ENCODE measurements at regions not wholly inside any gene's neighbourhood (a gene's known extent, or its start where the extent isn't known, plus 50 kb on each side); places are given as distances from the start of the nearest gene placed in this dataset.
"Not testable (repeated sequence)": the region's sequence is repeated elsewhere in the genome, so short reads cannot be mapped to it uniquely, and the experiment has no call there.

GRCh38 chr11:28899706-28900105, 791.5 kb downstream of the METTL15 start:
- no peaks in the 10 kb centered on the region for H3K36me3 ChIP-seq (ENCODE audit: control insufficient read depth, insufficient read depth, low read length)
- H3K4me3 ChIP-seq (ENCODE audit: low read depth, low read length), result no peak overlapping the region
- H3K27me3 ChIP-seq (ENCODE audit: control insufficient read depth, insufficient read depth, low read length), result no peaks in the 10 kb centered on the region
- H3K4me1 ChIP-seq (ENCODE audit: control insufficient read depth, insufficient read depth, low read length), result no peaks in the 10 kb centered on the region
- no peak overlapping the region for H3K9ac ChIP-seq (ENCODE audit: low read depth, low read length)
- no peaks in the 10 kb centered on the region for H3K9me3 ChIP-seq (ENCODE audit: control insufficient read depth, insufficient read depth, low read length)

- not testable (repeated sequence) for H3K36me3 ChIP-seq (ENCODE audit: control insufficient read depth, insufficient read depth, low read length); H3K27me3 ChIP-seq (ENCODE audit: control insufficient read depth, insufficient read depth, low read length); H3K9me3 ChIP-seq (ENCODE audit: control insufficient read depth, insufficient read depth, low read length); H3K4me3 ChIP-seq (ENCODE audit: low read depth, low read length); H3K9ac ChIP-seq (ENCODE audit: low read depth, low read length); H3K4me1 ChIP-seq (ENCODE audit: control insufficient read depth, insufficient read depth, low read length)
Measured at GRCh38 chr11:28890601-28891040, 782.4 kb downstream of the METTL15 start.

GRCh38 chr11:28887681-28888080, 779.5 kb downstream of the METTL15 start:
- no peaks in the 10 kb centered on the region for H3K9me3 ChIP-seq (ENCODE audit: control insufficient read depth, insufficient read depth, low read length)

GRCh38 chr11:28879869-28880268, 771.7 kb downstream of the METTL15 start:
- Histone ChIP-seq H3K4me3 (ENCODE audit: low read depth, low read length) (no peak overlapping the region), H3K9me3 (ENCODE audit: control insufficient read depth, insufficient read depth, low read length) (no peaks in the 10 kb centered on the region), H3K36me3 (ENCODE audit: control insufficient read depth, insufficient read depth, low read length) (no peaks in the 10 kb centered on the region), H3K4me1 (ENCODE audit: control insufficient read depth, insufficient read depth, low read length) (no peaks in the 10 kb centered on the region), H3K27me3 (ENCODE audit: control insufficient read depth, insufficient read depth, low read length) (no peaks in the 10 kb centered on the region), H3K9ac (ENCODE audit: low read depth, low read length) (no peak overlapping the region)

More at GRCh38 chr11:28887681-28888080, 779.5 kb downstream of the METTL15 start:
- Histone ChIP-seq H3K9ac (ENCODE audit: low read depth, low read length) (no peak overlapping the region), H3K4me1 (ENCODE audit: control insufficient read depth, insufficient read depth, low read length) (no peaks in the 10 kb centered on the region), H3K27me3 (ENCODE audit: control insufficient read depth, insufficient read depth, low read length) (no peaks in the 10 kb centered on the region), H3K36me3 (ENCODE audit: control insufficient read depth, insufficient read depth, low read length) (no peaks in the 10 kb centered on the region), H3K4me3 (ENCODE audit: low read depth, low read length) (no peak overlapping the region)

DNA sequence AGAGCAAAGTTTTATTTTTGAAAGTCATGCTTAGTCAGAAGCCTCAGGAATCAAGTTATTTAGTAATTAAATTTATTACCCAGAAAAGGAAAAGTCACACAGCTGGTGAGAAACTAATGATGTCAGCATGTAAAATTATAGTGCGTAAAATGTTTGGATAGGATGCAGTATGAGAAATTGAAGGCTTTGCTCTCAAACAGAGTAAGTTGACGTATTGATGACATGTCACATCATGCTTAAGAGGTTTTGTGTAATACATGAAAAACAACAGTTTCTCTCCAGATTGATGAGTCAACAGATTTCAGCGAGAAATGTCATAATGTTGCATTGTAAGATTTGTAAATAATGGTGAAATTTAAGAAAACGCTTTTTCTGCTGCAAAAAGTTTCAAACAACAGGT, 769.8 kb downstream of the METTL15 start:
- no peaks in the 10 kb centered on the region for H3K4me1 ChIP-seq (ENCODE audit: control insufficient read depth, insufficient read depth, low read length)
- H3K9me3 ChIP-seq (ENCODE audit: control insufficient read depth, insufficient read depth, low read length), result no peaks in the 10 kb centered on the region
- no peaks in the 10 kb centered on the region for H3K27me3 ChIP-seq (ENCODE audit: control insufficient read depth, insufficient read depth, low read length)
- H3K9ac ChIP-seq (ENCODE audit: low read depth, low read length), result no peak overlapping the region
- H3K4me3 ChIP-seq (ENCODE audit: low read depth, low read length), result no peak overlapping the region
- no peaks in the 10 kb centered on the region for H3K36me3 ChIP-seq (ENCODE audit: control insufficient read depth, insufficient read depth, low read length)

DNA sequence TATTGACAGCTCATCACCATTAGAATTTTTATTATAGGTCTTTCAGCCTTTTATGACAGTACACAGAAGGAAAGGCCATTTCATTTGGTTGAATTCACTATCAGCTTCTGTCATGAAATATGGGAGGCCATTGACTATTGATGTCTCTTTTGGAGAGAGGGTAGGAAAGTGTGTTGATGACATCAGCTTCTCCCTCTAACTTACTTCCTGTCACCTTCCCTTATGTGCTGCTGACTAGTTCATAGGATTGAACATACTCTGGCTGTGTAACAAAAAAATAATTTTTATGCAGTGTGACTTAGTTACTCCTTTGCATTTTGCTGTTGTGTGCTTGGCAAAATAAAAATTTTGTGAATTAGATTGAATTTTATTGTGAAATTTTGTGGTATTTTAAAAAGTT, 769.2 kb downstream of the METTL15 start:
- Histone ChIP-seq H3K4me3 (ENCODE audit: low read depth, low read length) (no peak overlapping the region), H3K36me3 (ENCODE audit: control insufficient read depth, insufficient read depth, low read length) (no peaks in the 10 kb centered on the region), H3K4me1 (ENCODE audit: control insufficient read depth, insufficient read depth, low read length) (no peaks in the 10 kb centered on the region), H3K9me3 (ENCODE audit: control insufficient read depth, insufficient read depth, low read length) (no peaks in the 10 kb centered on the region), H3K9ac (ENCODE audit: low read depth, low read length) (no peak overlapping the region), H3K27me3 (ENCODE audit: control insufficient read depth, insufficient read depth, low read length) (no peaks in the 10 kb centered on the region)

DNA sequence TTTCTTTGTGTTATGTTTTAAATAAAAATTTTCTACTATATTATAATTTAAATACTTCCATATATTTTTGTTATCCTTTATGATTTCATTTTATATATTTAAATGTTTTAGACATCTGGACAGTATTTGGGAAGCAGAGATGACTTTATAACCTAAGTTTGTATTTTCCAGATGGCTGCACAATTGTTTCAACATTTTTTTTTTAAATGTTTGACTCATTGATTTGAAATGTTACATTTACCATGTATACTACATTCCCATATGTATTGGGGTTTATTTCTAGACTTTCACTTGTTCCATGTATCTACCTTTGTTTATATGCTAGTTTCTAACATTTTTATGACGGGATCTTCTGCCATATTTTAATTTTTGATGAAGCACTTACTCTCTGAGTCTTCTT, 766.5 kb downstream of the METTL15 start:
- Histone ChIP-seq H3K36me3 (ENCODE audit: control insufficient read depth, insufficient read depth, low read length) (no peaks in the 10 kb centered on the region), H3K27me3 (ENCODE audit: control insufficient read depth, insufficient read depth, low read length) (no peaks in the 10 kb centered on the region), H3K9ac (ENCODE audit: low read depth, low read length) (no peak overlapping the region), H3K9me3 (ENCODE audit: control insufficient read depth, insufficient read depth, low read length) (no peaks in the 10 kb centered on the region), H3K4me3 (ENCODE audit: low read depth, low read length) (no peak overlapping the region), H3K4me1 (ENCODE audit: control insufficient read depth, insufficient read depth, low read length) (no peaks in the 10 kb centered on the region)

- Histone ChIP-seq H3K36me3 (ENCODE audit: control insufficient read depth, insufficient read depth, low read length) (no peaks in the 10 kb centered on the region), H3K4me1 (ENCODE audit: control insufficient read depth, insufficient read depth, low read length) (no peaks in the 10 kb centered on the region), H3K9ac (ENCODE audit: low read depth, low read length) (no peak overlapping the region), H3K4me3 (ENCODE audit: low read depth, low read length) (no peak overlapping the region), H3K27me3 (ENCODE audit: control insufficient read depth, insufficient read depth, low read length) (no peaks in the 10 kb centered on the region), H3K9me3 (ENCODE audit: control insufficient read depth, insufficient read depth, low read length) (no peaks in the 10 kb centered on the region)
Measured at GRCh38 chr11:28871090-28871489, 762.9 kb downstream of the METTL15 start.

DNA sequence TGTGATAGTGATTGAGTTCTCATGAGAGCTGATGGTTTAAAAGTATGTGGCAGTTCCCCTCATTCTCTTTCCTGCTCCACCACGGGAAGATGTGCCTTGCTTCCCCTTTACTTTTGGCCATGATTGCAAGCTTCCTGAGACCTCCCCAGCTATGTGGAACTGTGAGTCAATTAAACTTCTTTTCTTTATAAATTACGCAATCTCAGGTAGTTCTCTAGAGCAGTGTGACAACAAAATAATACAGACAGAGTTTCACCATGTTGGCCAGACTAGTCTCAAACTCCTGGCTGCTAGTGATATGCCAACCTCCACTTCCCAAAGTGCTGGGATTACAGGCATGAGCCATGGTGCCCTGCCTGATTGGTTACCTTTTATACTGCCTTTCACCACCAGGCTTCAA, 755.2 kb downstream of the METTL15 start:
- Histone ChIP-seq H3K4me1 (ENCODE audit: control insufficient read depth, insufficient read depth, low read length) (no peaks in the 10 kb centered on the region), H3K27me3 (ENCODE audit: control insufficient read depth, insufficient read depth, low read length) (no peaks in the 10 kb centered on the region), H3K36me3 (ENCODE audit: control insufficient read depth, insufficient read depth, low read length) (no peaks in the 10 kb centered on the region), H3K9me3 (ENCODE audit: control insufficient read depth, insufficient read depth, low read length) (no peaks in the 10 kb centered on the region), H3K4me3 (ENCODE audit: low read depth, low read length) (no peak overlapping the region), H3K9ac (ENCODE audit: low read depth, low read length) (no peak overlapping the region)

DNA sequence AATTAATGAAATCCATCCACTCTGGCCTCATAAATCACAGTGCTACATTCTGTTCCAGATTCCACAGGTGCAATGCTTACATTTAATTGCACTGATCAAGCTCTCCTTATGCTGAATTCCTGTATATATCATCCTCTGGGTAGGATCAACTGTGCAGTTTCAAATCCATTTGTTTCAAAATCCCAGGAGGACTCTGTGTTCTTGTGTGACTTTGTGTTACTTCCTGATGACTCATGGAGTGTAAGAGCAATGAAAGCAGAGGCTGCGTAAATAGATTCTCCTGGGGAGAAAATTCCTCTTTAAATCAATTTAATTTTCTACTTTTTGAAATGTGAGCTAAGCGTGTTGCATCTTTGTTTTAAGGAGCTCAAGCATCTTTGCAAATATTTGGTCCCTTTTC, 752.7 kb downstream of the METTL15 start:
- Histone ChIP-seq H3K36me3 (ENCODE audit: control insufficient read depth, insufficient read depth, low read length) (no peaks in the 10 kb centered on the region), H3K9me3 (ENCODE audit: control insufficient read depth, insufficient read depth, low read length) (peaks cover 11% of the 10 kb centered on the region), H3K4me1 (ENCODE audit: control insufficient read depth, insufficient read depth, low read length) (no peaks in the 10 kb centered on the region), H3K27me3 (ENCODE audit: control insufficient read depth, insufficient read depth, low read length) (no peaks in the 10 kb centered on the region), H3K4me3 (ENCODE audit: low read depth, low read length) (no peak overlapping the region), H3K9ac (ENCODE audit: low read depth, low read length) (no peak overlapping the region)

DNA sequence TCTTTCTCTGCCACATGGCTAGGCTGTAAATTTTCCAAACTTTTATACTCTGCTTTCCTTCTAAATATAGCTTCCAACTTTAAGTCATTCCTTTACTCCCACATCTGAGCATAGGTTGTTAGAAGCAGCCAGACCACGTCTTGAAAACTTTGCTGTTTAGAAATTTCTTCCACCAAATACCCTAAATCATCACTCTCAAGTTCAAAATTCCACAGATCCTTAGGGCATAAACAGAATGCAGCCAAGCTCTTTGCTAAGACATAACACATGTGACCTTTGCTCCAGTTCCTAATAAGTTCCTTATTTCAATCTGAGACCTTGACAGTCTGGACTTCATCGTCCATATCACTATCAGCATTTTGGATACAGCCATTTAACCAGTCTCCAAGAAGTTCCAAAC, 749.9 kb downstream of the METTL15 start:
- Histone ChIP-seq H3K9me3 (ENCODE audit: control insufficient read depth, insufficient read depth, low read length) (peaks cover 11% of the 10 kb centered on the region), H3K27me3 (ENCODE audit: control insufficient read depth, insufficient read depth, low read length) (no peaks in the 10 kb centered on the region), H3K9ac (ENCODE audit: low read depth, low read length) (no peak overlapping the region)

GRCh38 chr11:28849053-28849452, 740.9 kb downstream of the METTL15 start:
- no peaks in the 10 kb centered on the region for H3K4me1 ChIP-seq (ENCODE audit: control insufficient read depth, insufficient read depth, low read length)
- H3K9me3 ChIP-seq (ENCODE audit: control insufficient read depth, insufficient read depth, low read length), result peaks cover 9% of the 10 kb centered on the region
- no peak overlapping the region for H3K4me3 ChIP-seq (ENCODE audit: low read depth, low read length)
- H3K27me3 ChIP-seq (ENCODE audit: control insufficient read depth, insufficient read depth, low read length), result no peaks in the 10 kb centered on the region
- no peak overlapping the region for H3K9ac ChIP-seq (ENCODE audit: low read depth, low read length)
- no peaks in the 10 kb centered on the region for H3K36me3 ChIP-seq (ENCODE audit: control insufficient read depth, insufficient read depth, low read length)

More for the DNA sequence above, 749.9 kb downstream of the METTL15 start:
- Histone ChIP-seq H3K4me1 (ENCODE audit: control insufficient read depth, insufficient read depth, low read length) (no peaks in the 10 kb centered on the region), H3K4me3 (ENCODE audit: low read depth, low read length) (no peak overlapping the region), H3K36me3 (ENCODE audit: control insufficient read depth, insufficient read depth, low read length) (no peaks in the 10 kb centered on the region)

- Histone ChIP-seq H3K27me3 (ENCODE audit: control insufficient read depth, insufficient read depth, low read length) (no peaks in the 10 kb centered on the region), H3K4me3 (ENCODE audit: low read depth, low read length) (no peak overlapping the region), H3K9ac (ENCODE audit: low read depth, low read length) (no peak overlapping the region), H3K36me3 (ENCODE audit: control insufficient read depth, insufficient read depth, low read length) (no peaks in the 10 kb centered on the region), H3K4me1 (ENCODE audit: control insufficient read depth, insufficient read depth, low read length) (no peaks in the 10 kb centered on the region), H3K9me3 (ENCODE audit: control insufficient read depth, insufficient read depth, low read length) (no peaks in the 10 kb centered on the region)
Measured at GRCh38 chr11:28842716-28843115, 734.5 kb downstream of the METTL15 start.

Measured in iPS-15b (cell line).